ENCODE measurements at regions not wholly inside any gene's neighbourhood (a gene's known extent, or its start where the extent isn't known, plus 50 kb on each side); places are given as distances from the start of the nearest gene placed in this dataset.

- no peak for DNase-seq (ENCODE audit: low read depth)
These were observed 186.6 kb upstream of the NSMCE3 start for GRCh38 chr15:29456255-29456654.

DNA sequence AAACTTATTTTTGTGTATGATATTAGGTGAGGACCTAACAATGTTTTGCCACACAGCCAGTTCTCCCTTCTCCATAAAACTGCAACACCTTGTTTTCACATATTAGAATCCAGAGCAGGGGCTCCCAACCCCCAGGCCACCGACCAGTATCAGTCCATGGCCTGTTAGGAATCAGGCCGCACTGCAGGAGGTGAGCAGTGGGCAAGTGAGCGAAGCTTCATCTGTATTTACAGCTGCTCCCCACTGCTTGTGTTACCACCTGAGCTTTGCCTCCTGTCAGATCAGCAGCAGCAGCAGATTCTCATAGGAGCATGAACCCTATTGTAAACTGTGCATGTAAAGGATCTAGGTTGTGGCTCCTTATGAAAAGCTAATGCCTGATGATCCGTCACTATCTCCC is 185.9 kb upstream of the NSMCE3 start:
- DNase-seq (ENCODE audit: low read depth) = no peak

DNA sequence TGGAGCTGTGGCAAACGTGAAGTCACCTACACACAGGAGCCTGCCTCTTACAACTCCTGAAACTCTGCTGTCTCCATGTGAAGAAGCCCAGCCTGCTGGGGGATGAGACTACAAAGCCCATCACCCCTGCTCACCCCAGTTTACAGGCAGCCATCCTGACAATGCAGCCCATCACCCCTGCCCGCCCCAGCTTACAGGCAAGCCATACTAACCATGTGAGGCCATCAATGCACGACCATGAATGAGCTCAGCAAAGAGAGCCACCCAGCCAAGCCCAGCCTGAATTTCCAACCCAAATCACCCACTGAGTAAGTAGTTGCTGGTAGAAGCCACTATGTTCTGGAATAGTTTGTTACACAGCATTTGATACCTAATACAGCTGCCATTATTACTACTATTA is 185.4 kb upstream of the NSMCE3 start:
- DNase-seq (ENCODE audit: low read depth) = no peak

GRCh38 chr15:29454506-29454905 is 184.9 kb upstream of the NSMCE3 start:
- DNase-seq (ENCODE audit: low read depth) = peak; percentile 44

GRCh38 chr15:29452881-29453731 is 183.5 kb upstream of the NSMCE3 start:
- peak; percentile 40 for DNase-seq (ENCODE audit: low read depth)

DNA sequence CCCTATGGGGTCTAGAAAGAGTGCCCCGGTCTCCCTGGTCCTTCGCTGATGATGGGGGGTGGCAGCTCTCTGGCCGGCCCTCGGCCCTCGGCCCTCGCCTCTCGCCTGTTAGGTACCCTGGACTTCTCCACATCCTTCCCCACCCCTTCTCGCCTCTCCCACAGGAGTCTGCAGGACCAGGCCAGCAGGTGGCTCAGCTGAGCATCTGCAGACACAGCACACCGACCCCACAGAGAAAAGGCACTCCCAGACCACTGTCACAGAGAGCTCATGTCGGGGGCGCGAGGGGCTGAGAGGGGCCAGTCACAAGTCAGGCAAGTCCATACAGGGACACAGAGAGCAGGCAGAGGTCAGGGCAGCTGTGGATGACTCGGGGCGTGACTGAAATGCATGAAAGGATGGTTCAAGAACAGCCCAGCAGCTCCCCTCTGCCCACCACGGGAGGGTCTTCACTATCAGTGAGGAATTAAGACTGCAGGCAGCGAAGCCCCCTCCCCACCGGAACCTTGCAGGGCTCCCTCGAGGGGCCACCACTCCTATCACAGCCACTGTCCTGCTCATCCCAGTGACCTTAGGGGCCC is 181.7 kb upstream of the NSMCE3 start:
- peak; percentile 28 for DNase-seq (ENCODE audit: low read depth)

- peak; percentile 35 for DNase-seq (ENCODE audit: low read depth)
These were observed 179.5 kb upstream of the NSMCE3 start for GRCh38 chr15:29449136-29449535.

DNA sequence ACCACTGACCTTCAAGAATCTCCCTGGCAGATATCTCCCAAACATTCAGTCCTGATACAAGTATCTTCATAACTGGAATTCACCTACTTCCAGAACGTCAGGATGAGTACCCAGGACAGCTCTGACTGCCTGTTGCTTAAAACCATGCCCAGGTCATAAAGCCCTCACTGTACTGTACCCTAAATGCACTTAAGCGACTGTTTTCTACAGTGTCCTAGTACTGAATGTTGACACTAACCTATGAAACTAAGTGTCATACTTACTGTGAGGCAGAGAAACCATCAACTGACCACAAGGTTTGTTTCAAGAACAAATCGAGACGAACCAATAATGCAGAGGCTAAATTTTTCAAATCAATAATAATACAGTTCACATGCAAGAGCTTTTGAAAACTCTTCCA is 178.7 kb upstream of the NSMCE3 start:
- no peak for DNase-seq (ENCODE audit: low read depth)

GRCh38 chr15:29446480-29446879 is 176.9 kb upstream of the NSMCE3 start:
- DNase-seq (ENCODE audit: low read depth) = no peak

GRCh38 chr15:29442532-29442931 is 172.9 kb upstream of the NSMCE3 start:
- DNase-seq (ENCODE audit: low read depth) = no peak

DNA sequence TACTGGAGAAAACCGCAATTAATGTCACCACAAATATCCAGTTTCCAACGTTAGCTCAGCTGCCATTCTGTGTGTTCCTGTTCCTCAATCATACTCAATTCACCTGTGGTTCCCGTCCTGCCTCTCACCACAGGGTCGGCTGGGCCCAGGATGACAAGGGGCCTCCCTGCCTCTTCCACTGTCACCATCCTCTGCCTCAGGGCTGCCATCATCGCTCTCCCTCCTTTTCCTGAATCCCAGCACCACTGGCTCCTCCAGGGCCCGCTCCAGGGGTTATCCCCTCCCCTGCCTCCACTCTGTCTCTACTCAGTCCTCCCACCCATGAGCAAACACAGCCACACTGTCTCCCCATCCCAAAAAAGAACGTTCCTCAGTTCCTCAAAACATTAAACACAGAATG is 170.9 kb upstream of the NSMCE3 start:
- no peak for DNase-seq (ENCODE audit: low read depth)

DNA sequence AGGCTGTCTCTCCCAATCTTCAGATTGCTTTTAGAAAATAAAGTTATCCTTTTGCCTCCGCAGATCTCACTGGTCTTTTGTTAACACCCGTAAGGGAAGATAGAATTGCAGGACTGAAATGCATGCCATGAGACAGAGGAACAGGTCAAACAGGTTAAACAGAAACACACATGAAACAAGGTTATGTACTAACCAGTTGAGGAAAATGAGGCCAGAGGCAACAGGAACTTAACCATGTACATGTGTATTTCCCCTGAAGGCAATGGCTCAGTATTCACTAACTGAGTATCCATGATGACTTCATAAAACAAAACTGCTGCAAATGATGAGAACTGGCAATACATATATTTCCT is 169.1 kb upstream of the NSMCE3 start:
- DNase-seq (ENCODE audit: low read depth) = no peak

DNA sequence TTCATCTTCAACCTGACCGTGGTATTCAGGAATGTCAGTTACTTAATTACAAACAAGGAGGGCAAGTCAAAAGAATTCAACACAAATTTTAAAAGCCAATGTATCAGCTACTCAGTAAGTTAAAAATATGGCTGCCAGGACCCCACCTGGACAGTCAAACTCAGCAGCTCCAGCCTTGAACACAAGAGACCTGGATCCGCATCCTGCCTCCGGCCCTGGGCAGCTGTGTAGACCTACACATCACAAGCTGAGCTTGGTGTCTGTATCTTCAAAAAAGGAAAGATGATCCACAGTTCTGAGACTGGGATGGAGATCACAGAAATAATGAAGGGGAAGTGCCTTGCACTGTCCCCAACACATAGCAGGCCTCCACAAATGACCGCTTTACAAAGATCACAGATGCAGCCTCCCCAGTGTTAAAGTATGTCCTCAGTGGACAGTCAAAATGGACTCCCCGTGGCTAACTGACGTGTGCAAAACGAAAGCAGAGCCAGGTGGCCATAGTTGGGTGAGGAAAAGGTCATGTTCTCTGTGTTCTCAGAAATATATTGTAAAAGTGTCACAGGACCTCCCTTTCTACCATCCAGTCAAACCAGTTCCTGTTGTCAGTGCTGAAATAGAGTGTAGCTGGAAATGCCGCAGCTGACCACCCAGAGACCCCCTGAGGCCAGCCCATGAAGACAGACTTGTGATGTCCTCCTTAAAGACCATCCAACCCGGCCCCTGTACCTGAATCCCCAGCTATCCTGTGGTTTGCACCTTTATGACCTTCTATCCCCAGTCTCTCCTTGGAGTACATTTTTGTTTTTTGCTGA is 168.5 kb upstream of the NSMCE3 start:
- no peak for DNase-seq (ENCODE audit: low read depth)

GRCh38 chr15:29435811-29436210 is 166.2 kb upstream of the NSMCE3 start:
- DNase-seq (ENCODE audit: low read depth) = peak; percentile 65

- DNase-seq (ENCODE audit: low read depth) = no peak
These were observed 164.7 kb upstream of the NSMCE3 start for GRCh38 chr15:29434280-29434679.

DNA sequence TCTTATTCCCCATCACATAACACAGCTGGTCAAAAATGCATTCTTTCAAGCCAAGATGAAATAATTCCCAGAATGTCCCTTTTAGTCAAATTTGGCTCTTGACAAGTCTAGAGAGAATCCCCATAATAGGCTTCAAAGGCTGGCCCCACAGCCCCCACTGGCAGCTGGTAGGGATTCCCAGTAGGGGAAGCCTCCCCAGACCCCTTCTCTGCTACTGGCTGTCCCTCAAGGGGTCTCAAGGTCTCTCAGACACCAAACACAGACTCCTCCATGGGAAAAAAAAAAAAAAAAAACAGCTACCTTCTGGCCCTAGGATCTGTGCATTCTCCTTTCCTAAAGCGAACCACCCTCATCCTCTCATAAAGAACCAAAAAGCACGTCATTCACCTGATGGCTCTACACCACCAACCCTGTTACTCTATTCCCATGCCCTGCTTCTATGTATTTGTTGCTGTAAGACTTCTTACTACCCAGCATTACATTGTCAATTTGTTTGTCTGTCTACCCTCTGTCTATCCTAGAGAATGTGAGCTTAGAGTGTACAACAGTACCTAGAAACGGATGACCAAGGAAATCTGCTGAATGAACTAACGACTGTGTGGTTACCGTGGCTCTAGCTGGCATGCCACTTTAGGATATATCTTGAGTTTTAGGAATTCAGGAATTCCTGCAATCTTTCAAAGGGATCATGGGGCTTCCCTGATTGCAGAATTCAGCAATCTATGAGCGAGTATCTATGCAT is 164.1 kb upstream of the NSMCE3 start:
- DNase-seq (ENCODE audit: low read depth) = no peak

DNA sequence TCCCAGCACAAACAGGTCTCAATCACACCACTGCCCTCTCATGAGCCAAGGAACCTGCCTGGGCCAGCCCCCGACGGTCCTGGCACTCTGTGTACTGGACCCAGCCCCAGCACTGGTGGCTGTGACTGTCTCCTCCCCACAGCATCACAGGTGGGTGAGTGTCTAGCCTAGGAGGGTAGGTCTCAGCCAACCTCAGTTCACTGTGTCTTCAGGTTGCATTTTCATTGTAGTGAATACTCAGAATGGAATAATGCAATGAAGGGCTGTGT is 163.4 kb upstream of the NSMCE3 start:
- DNase-seq (ENCODE audit: low read depth) = no peak

GRCh38 chr15:29432191-29433049 is 162.8 kb upstream of the NSMCE3 start:
- no peak for DNase-seq (ENCODE audit: low read depth)

- no peak for DNase-seq (ENCODE audit: low read depth)
These were observed 161.2 kb upstream of the NSMCE3 start for GRCh38 chr15:29430831-29431230.

DNA sequence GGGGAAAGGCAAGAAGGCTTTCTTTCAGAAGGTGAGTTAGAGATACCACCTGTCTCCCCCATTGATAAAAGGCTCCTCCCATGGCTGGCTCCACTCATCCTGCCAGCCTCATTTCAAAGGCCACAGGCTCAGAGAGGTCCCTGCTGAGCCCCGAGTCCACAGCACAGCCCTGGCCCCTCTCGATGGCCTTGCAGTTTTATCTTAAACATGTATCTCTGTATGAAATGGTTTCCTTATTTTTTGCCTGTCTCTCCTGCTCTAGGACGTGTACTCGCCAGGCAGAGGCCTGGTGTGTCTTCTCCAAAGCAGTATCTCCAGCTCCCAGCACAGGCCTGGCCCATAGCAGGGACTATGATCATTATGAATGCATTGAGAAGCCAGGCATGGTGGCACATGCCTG is 160.5 kb upstream of the NSMCE3 start:
- DNase-seq (ENCODE audit: low read depth) = no peak

- DNase-seq (ENCODE audit: low read depth) = no peak
These were observed 160.0 kb upstream of the NSMCE3 start for GRCh38 chr15:29429584-29429983.
